Activated effector memory CD4-positive, alpha-beta T cell treated with Interleukin-2 at 50 U/mL for 16 hours (primary cell): ENCODE measurements at regions not wholly inside any gene's neighbourhood (a gene's known extent, or its start where the extent isn't known, plus 50 kb on each side); places are given as distances from the start of the nearest gene placed in this dataset.
A peak's percentile ranks its signal among the peaks of the same experiment; 100 is the strongest.
"Not testable (repeated sequence)": the region's sequence is repeated elsewhere in the genome, so short reads cannot be mapped to it uniquely, and the experiment has no call there.

ENCODE experiments used
- DNase-seq: peaks from one replicate; pipeline ENCODE4 v3.0.0-alpha.2; 2020

DNA sequence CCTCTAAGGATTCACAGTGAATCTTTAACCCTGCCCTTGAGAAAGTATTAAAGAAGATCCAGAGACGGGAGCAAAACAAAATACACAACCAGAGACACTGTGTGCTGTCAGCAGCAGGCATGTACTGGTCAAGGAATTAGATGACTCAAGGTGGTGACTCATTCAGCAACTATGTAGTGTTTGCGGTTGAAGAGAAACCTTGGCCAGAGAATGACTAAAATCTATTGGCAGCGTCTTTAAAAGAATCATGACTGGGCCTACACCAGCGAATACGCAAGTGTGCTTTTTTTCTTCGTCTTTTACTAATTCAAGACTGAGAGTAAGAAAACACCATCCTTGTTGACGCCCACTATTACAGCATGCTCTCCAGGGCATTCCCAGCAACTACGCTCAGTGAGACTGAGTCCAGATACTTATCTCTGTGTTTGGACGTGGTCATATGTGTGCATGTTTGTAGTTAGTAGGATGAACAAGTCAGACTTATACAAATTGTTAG lies 72.4 kb upstream of the BACH2 start:
- DNase-seq = no peak

DNA sequence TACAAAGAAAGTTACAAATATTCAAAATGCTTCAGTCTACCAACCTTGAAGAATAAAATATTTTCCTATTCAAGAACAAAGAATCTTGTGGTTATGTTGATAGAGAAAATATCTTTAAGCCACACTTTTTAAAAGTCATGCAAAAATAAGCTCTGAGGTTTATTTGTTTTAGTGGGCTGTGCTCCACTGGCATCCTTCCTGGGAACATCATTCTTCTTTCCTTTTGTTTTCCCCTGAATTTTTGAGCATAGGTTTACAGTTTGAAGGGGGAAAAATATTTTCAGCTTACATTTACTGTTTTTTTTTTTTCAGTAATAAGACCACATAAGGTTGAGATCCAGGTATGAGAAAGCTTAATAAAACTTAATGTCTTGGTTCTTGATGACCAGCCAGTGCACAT lies 72.0 kb upstream of the BACH2 start:
- no peak for DNase-seq

DNA sequence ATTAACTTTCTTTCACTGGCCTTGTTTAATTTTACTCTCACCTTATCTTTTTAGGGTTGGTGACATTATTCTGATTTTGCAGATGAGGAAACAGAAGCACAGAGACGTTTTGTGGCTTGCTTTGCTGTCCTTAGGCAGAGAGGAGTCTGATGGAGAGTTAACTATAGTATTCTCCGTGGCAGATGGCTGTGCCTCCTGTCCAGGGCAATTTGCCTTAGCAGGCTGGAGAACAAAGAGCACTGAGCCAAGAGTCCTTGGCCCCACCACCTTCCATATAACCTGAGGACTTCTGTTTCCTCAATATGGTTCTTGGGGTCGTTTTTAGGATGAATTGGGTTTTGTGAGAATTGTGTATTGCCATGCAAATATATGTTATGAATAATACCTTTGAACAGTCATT lies 71.4 kb upstream of the BACH2 start:
- no peak for DNase-seq

DNA sequence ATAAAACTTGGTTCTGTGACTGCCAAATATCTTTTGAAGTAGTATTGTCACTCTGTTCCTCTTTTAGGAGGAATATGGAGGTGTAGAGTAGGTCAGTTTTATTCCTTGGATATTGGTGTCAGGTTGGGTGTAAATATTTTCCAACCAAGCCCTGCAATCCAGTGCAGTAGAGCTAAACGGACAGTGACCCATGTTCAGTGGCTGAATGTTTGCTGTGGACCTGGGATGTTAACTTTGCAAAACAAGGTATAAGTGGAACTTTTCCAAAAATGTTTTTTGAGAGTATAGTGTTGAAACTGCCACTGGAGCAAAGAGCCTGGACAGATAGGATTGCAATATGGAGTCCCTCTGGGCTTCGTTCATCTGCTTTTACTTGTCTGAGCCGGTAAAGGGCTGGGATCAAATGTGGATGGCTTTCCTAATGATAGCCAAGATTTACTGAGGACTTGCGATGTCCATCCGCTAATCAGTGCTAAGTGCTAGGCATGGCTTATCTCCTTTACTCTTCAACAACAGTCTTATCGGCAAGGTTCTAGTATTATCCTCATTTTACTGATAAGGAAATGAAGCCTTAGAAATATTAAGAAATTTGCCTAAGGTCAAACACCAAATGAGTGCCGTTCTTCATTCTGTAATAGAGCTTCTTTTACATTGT lies 69.0 kb upstream of the BACH2 start:
- DNase-seq = no peak

DNA sequence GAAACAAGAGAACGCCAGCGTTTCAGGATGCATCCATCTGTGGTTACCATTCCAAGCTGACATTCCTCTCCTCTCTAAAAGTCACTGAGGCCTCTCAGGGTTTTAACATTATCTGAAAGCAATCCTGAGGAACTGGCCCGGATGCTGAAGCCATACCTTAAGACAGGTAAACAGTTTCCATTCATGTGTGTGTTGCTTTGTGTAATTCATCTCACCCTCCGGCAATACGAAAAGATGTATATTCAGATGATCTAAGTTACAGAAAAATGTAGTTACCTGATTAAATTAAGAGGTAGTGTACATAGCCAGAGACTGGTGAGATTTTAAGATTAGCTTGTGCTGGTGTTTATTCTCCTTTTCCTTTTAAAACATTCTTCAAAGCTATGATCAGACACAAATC lies 68.4 kb upstream of the BACH2 start:
- no peak for DNase-seq

DNA sequence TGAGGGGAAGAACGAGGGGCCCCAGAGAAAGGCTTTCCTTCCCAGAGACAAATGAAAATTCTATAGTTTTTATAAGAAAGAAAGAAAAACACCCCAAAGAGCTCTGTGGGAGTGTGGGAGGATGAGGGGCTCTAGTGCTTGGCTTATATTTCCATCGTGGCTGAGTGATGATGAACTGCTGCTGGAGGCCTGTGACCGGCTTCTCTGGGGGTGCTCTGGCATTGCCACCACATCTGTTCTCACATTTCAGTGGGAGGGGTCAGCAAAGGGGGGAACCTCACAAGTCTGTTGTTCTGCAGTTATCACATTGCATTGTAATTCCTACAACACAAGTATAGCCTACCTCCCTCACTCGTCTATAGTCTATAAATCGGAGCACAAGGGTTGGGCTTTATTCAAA lies 67.6 kb upstream of the BACH2 start:
- no peak for DNase-seq

DNA sequence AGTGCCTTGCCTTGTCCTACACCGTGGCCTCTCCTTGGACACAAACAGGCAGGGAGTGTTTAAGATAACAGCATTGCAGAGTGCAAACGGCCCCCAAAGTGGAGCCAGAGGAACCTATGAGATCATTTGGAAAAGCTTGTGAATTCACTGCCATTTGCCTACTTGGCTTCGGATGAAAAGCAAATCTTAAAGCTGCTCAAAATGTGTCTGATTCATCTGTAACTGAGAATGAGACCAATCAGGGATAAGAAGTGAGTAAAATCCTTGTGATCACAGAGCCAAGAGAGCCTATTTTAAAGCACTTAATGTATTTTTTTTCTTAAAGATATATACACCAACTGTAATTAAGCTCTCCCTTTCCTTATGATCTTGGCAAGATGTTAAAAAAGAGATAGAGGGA lies 65.7 kb upstream of the BACH2 start:
- no peak for DNase-seq

DNA sequence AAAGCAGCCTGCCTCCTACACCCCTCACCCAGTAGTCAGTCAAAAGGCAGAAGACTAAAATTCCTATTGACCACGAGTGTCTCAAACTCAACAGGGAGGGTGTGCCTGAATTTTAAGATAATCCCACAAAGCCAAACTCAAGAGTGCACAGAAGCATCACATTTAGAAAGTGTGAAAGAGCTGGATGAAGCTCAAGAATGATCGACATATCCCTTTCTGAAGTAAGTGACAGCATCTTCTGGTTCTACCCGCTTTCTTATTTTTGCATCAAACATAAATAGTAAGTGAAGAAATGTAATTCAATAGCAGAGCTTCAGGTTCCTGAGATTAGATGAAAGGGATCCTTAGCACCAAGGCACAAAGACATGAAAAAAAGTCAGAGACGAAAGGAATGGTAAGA lies 64.5 kb upstream of the BACH2 start:
- DNase-seq = no peak

DNA sequence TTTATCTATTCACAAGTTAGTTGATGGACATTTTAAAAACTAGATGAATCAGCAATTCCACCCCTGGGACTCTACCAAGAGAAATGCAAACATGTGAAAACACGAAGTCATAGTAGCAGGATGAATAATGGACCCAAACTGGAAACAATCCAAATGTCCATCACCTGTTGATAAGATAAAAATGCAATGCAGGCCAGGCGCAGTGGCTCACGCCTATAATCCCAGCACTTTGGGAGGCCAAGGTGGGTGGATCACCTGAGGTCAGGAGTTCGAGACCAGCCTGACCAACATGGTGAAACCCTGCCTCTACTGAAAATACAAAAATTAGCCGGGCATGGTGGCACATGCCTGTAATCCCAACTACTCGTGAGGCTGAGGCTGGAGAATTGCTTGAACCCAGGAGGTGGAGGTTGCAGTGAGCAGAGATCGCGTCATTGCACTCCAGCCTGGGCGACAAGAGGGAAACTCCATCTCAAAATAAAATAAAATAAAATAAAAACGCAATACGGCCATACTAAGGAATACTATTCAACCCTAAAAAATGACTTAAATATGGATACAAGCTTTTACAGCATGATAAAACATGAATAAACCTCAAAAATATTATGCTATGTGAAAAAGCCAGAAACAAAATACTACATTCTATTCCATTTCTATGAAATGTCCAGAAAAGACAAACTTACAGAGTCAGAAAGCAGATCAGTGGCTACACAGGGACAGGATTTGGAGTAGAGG lies 61.6 kb upstream of the BACH2 start:
- not testable (repeated sequence) for DNase-seq

DNA sequence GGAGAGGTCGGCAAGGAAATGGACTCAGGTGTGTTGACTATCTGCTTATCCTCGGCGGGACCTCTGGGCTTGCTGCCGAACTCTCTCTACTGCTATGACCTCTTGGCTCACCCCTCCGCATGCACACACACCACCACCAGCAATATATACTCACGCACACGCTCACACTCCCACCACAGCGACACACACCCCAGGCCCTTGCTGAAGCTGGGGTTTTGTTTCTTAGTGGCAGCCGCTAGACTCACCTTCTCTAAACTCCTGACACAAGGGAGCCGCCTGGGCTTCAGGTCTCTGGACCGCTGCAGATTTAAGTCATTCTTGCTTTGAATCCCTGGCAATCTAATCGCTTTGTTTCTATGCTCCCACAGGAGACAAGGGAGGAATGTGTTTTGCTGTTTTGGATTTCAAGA lies 59.4 kb upstream of the BACH2 start:
- DNase-seq = no peak

DNA sequence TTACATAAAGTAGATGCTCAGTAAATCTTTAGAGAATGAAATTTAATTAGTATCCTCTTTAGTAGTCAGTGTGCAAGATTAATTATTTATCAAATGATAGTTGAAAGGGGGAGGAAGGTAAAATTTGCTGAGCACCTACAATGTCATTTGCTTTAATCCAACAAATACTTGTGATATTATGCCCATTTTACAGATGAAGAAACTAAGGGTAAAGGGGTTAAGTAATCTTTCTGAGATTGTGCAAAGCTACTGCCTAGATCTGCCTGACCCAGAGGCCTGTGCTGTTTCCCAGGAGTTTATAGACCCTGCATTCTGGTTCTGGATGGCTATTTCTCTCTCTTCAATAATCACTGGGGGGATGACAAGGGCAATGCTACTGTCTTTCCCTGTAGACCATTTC lies 58.3 kb upstream of the BACH2 start:
- DNase-seq = no peak

DNA sequence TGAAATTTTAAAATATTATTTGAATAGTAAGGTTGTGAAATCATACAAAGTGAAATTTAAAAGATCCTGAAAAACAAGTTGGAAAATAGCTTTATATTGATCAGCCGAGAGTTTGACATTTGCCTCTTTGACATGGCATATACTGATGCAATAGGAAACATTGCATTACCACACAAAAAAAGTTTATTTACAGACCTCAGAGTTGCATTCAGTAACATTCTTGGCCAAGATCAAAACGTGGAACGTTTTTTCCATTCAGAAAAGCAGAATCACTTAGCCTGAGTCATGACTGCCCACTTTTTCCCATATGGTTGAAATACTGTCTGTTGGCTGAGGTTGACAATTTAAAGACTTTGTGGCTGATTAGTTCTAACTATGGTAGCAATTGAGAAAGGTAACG lies 55.1 kb upstream of the BACH2 start:
- DNase-seq = no peak

DNA sequence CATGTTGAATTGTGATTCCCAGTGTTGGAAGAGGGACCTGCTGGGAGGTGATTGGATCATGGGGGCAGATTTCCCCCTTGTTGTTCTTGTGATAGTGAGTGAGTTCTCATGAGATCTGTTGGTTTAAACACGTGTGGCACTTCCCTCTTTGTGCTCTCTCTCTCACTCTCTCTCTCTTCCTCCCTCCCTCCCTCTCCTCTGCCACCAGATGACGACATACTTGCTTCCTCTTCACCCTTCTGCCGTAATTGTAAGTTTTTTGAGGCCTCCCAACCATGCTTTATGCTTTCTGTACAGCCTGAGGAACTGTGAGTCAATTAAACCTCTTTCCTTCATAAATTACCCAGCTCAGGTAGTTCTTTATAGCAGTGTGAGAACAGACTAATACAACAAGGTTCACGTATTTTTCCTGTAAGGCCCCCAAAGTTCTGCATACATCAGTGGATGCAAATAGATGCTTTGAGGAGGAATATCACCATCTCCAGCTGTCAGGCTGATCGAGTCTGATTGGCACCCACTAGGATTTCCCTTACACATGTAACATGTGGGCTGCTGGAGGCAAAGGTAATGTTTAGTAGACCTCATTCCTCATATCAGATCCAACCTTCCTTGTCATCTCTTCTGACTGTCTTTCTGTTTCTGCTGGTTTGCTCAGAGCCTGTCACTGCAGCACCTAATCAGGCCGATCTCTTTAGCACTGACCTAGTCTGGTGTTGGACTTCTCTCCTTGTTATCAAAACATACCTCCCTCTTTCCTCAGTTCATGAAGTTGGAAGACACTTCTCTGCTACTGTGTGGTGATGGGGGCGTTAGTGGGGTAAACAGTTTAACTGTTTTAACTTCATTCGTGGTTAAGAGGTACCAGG lies 54.3 kb upstream of the BACH2 start:
- DNase-seq = peak; percentile 8

DNA sequence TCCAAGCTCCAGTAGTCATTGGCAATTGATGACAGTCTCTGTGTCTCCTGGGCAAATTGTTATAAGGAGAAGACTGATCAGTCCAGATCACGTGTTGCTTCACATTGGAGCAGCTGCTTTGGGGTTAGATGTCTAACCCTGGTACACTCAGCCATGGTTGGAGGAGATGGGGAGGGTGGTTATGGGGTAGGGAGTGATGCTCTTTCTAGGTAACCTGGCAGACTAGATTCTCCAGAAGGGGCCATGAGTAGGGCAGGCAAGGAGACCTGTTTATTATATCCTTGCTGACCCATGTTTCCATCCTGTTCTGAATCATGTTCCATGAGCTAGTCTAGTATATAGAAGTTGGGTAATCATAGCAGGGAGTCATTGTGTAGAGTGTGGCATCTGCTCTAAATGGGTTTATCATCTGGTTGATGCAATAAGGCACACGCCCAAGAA lies 50.8 kb upstream of the BACH2 start:
- DNase-seq = no peak

DNA sequence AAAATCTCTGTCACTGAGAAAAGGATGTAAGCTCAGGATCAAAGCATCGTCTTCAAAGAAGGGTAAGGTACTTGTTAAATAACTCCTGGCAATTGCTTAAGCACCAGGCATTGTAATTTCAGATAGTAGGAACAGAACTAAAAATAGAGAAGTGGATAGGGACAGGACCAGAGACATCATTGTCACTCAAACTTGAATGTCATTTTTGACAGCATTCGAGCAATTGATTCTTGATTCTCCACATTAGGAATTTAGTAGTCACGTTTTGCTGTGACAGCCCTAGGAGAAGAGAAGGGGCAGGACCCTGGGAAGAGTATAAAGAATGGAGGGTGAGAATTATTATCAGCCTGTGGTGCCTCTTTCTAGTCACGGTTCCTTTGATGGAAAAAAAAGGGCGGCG lies 50.1 kb upstream of the BACH2 start:
- DNase-seq = no peak
